ENCODE measurements at regions not wholly inside any gene's neighbourhood (a gene's known extent, or its start where the extent isn't known, plus 50 kb on each side); places are given as distances from the start of the nearest gene placed in this dataset.
A peak's percentile ranks its signal among the peaks of the same experiment; 100 is the strongest.

DNA sequence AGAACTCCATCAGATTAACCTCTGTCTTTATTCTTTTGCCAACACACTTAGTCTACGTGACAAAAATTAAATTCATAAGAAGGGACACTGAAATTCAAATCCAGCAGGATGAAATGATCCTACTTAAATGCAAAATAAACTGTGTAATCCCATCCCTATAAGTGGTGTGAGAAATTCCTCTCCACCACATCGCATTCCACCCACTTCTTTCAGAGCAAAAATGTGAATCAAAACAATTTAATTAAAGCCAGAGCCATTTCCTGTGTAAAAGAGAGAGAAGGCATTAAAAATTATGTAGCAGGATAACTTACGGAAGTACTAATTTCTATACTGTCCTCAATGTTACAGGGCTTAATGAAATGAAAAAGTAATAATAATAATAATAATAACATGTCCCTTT lies 844.3 kb downstream of the GALC start:
- no CpG with 5 or more reads among the region's 3 CpGs for WGBS, 2 experiments (ENCODE audit: extremely low coverage in 2 of 2, insufficient read length in 1 of 2)
- Histone ChIP-seq H2AK5ac (ENCODE audit: low read depth, low read length) (no peak overlapping the region), H3K79me1 (ENCODE audit: low read depth in 1 of 2, low read length in 2 of 2) (no peaks in the 10 kb centered on the region), H3K4me1 (ENCODE audit: control insufficient read depth, insufficient read depth, low read length) (peaks cover 2% of the 10 kb centered on the region; the same call in 1 of the 2 replicates), H4K20me1 (ENCODE audit: insufficient read depth, low read length) (no peaks in the 10 kb centered on the region), H2BK15ac (ENCODE audit: low read depth, low read length) (no peak overlapping the region), H2BK20ac (ENCODE audit: low read depth, low read length) (no peak overlapping the region), H3K9me1 (ENCODE audit: insufficient read depth, low read length) (no peaks in the 10 kb centered on the region), H3K18ac (ENCODE audit: low read depth, low read length) (peak overlapping the region; percentile 46; the same call in 1 of the 2 replicates), H3K4me2 (ENCODE audit: low read depth, low read length) (peak overlapping the region; percentile 19; the same call in 1 of the 2 replicates), H4K5ac (ENCODE audit: low read depth, low read length) (no peak overlapping the region), H3K36me3 (ENCODE audit: control insufficient read depth, insufficient read depth, low read length) (no peaks in the 10 kb centered on the region), H3K27me3 (ENCODE audit: control insufficient read depth, insufficient read depth, low read length) (no peaks in the 10 kb centered on the region), H2BK5ac (ENCODE audit: low read depth, low read length, poor library complexity, severe bottlenecking) (peak overlapping the region; percentile 74), H3K23ac (ENCODE audit: low read depth, low read length) (no peak overlapping the region), H3K4ac (ENCODE audit: low read depth, low read length) (no peak overlapping the region), H3K4me3 (ENCODE audit: insufficient read depth, low read depth, low read length) (no peak overlapping the region), H3K27ac (ENCODE audit: insufficient read depth, low read length) (no peak overlapping the region), H2BK120ac (ENCODE audit: low read depth, low read length) (no peak overlapping the region; the same call in 1 of the 2 replicates), H2AK9ac (replicated peaks; ENCODE audit: low read depth, low read length, poor library complexity) (no peak overlapping the region), H3K9me3 (ENCODE audit: control insufficient read depth, insufficient read depth, low read length) (no peaks in the 10 kb centered on the region), H4K8ac (ENCODE audit: low read depth in 2 of 2, low read length in 2 of 2) (no peak overlapping the region), H2AFZ (replicated peaks; ENCODE audit: low read length, poor library complexity) (no peak overlapping the region), H4K91ac (ENCODE audit: insufficient read depth, low read depth, low read length) (no peak overlapping the region), H3K56ac (ENCODE audit: extremely low read depth, insufficient read depth, low read length) (no peak overlapping the region), H3K14ac (replicated peaks; ENCODE audit: low read depth, low read length) (no peak overlapping the region), H3K9ac (ENCODE audit: low read depth, low read length) (no peak overlapping the region)
- dilution Hi-C loops (cut with HindIII; ENCODE audit: low sequenced_read_pairs, unreplicated experiment) = no loop called here
- intact Hi-C loops (cut with micrococcal nuclease) = no loop called here
- CTCF ChIA-PET = no interaction called here
- ATAC-seq (ENCODE audit: low read depth) (no peak), DNase-seq (no peak)
- no TSS peak for BruUV-seq (replicated peaks)
- POLR2A ChIA-PET (ENCODE audit: unreplicated experiment) = interaction anchor here (0.8 kb wide), 1 partner anchor 17 kb away, joined by 3 read pairs; no protein-coding TSS in a partner anchor
- TF ChIP-seq CEBPB (IDR thresholded peaks at IDR 0.05; ENCODE audit: low read depth, low read length) (no peak), NFE2L2 (IDR thresholded peaks at IDR 0.05; ENCODE audit: low read depth, low read length) (no peak), SMC3 (IDR thresholded peaks at IDR 0.05; ENCODE audit: low read depth, low read length) (no peak), MAFK (IDR thresholded peaks at IDR 0.05; ENCODE audit: low read depth, low read length) (no peak), RCOR1 (IDR thresholded peaks at IDR 0.05; ENCODE audit: insufficient replicate concordance, low read length) (no peak), RFX5 (IDR thresholded peaks at IDR 0.05; ENCODE audit: low read depth, low read length) (no peak), RAD21 (IDR thresholded peaks at IDR 0.05; ENCODE audit: low read length) (no peak)
- TF ChIP-seq, protein P1, sequence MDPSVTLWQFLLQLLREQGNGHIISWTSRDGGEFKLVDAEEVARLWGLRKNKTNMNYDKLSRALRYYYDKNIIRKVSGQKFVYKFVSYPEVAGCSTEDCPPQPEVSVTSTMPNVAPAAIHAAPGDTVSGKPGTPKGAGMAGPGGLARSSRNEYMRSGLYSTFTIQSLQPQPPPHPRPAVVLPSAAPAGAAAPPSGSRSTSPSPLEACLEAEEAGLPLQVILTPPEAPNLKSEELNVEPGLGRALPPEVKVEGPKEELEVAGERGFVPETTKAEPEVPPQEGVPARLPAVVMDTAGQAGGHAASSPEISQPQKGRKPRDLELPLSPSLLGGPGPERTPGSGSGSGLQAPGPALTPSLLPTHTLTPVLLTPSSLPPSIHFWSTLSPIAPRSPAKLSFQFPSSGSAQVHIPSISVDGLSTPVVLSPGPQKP (IDR thresholded peaks at IDR 0.05; ENCODE audit: borderline replicate concordance, low read depth, low read length) = no peak
- TF ChIP-seq, protein P2, sequence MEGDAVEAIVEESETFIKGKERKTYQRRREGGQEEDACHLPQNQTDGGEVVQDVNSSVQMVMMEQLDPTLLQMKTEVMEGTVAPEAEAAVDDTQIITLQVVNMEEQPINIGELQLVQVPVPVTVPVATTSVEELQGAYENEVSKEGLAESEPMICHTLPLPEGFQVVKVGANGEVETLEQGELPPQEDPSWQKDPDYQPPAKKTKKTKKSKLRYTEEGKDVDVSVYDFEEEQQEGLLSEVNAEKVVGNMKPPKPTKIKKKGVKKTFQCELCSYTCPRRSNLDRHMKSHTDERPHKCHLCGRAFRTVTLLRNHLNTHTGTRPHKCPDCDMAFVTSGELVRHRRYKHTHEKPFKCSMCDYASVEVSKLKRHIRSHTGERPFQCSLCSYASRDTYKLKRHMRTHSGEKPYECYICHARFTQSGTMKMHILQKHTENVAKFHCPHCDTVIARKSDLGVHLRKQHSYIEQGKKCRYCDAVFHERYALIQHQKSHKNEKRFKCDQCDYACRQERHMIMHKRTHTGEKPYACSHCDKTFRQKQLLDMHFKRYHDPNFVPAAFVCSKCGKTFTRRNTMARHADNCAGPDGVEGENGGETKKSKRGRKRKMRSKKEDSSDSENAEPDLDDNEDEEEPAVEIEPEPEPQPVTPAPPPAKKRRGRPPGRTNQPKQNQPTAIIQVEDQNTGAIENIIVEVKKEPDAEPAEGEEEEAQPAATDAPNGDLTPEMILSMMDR (conservative IDR thresholded peaks at IDR 0.05; ENCODE audit: low read depth, low read length) = no peak
- TF ChIP-seq, protein P3, sequence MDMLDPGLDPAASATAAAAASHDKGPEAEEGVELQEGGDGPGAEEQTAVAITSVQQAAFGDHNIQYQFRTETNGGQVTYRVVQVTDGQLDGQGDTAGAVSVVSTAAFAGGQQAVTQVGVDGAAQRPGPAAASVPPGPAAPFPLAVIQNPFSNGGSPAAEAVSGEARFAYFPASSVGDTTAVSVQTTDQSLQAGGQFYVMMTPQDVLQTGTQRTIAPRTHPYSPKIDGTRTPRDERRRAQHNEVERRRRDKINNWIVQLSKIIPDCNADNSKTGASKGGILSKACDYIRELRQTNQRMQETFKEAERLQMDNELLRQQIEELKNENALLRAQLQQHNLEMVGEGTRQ (IDR thresholded peaks at IDR 0.05; ENCODE audit: low read depth, low read length) = no peak
- in situ Hi-C loops (cut with MboI; ENCODE audit: low sequenced_read_pairs) = no loop called here

Data from IMR-90 (cell line).